DND-41 (cell line): ENCODE measurements at regions not wholly inside any gene's neighbourhood (a gene's known extent, or its start where the extent isn't known, plus 50 kb on each side); places are given as distances from the start of the nearest gene placed in this dataset.

ENCODE experiments used
- ATAC-seq: fragments of 200-7000 bp; cut with Tn5 transposase; 3 replicates; pipeline ENCODE4 v1.9.1; 2021; ENCODE audit warnings: low read depth; ENCODE audit not compliant: insufficient read depth
- DNase-seq: peaks from one replicate; pipeline ENCODE4 v3.0.0-alpha.2; 2020
- H2AFZ ChIP-seq: 2 replicates; pipeline ENCODE4 v1.6.0; 2012; ENCODE audit warnings: low read depth, low read length
- H3K27ac ChIP-seq: 2 replicates; pipeline ENCODE4 v1.5.1; 2012; ENCODE audit warnings: low read length, inconsistent platforms
- H3K27me3 ChIP-seq: fragments of 200-600 bp; sonication (generic); 2 replicates; pipeline ENCODE4 v1.6.0; 2012; ENCODE audit warnings: low read length, mild to moderate bottlenecking, inconsistent platforms; ENCODE audit not compliant: insufficient read depth, poor library complexity
- H3K36me3 ChIP-seq: 2 replicates; pipeline ENCODE4 v1.5.1; 2012; ENCODE audit warnings: low read length, inconsistent platforms; ENCODE audit not compliant: insufficient read depth
- H3K4me1 ChIP-seq: 2 replicates; pipeline ENCODE4 v1.5.1; 2012; ENCODE audit warnings: mild to moderate bottlenecking, low read length; ENCODE audit not compliant: insufficient read depth
- H3K4me2 ChIP-seq: 2 replicates; pipeline ENCODE4 v1.6.0; 2012; ENCODE audit warnings: mild to moderate bottlenecking, moderate library complexity, low read length, inconsistent platforms; ENCODE audit not compliant: insufficient read depth
- H3K4me3 ChIP-seq, 2 experiments: fragments of 200-600 bp in 1 of 2; shearing (Covaris generic) in 1 of 2; 2 replicates each; pipeline ENCODE4 v1.5.1; 2012 to 2016; ENCODE audit warnings: inconsistent platforms in 2 of 2, low read length in 2 of 2, mild to moderate bottlenecking in 2 of 2, low read depth in 1 of 2, moderate library complexity in 1 of 2
- H3K79me2 ChIP-seq: 2 replicates; pipeline ENCODE4 v1.6.0; 2012; ENCODE audit warnings: low read length, inconsistent platforms; ENCODE audit not compliant: insufficient read depth
- H3K9ac ChIP-seq: 2 replicates; pipeline ENCODE4 v1.6.0; 2012; ENCODE audit warnings: low read depth, mild to moderate bottlenecking, inconsistent platforms, low read length, moderate library complexity
- H3K9me3 ChIP-seq: 2 replicates; pipeline ENCODE4 v1.5.1; 2012; ENCODE audit warnings: low read length, moderate library complexity, mild to moderate bottlenecking, inconsistent platforms; ENCODE audit not compliant: insufficient read depth, severe bottlenecking
- H4K20me1 ChIP-seq: 2 replicates; pipeline ENCODE4 v1.6.0; 2012; ENCODE audit warnings: low read length; ENCODE audit not compliant: insufficient read depth
- EZH2 ChIP-seq: IDR thresholded peaks from 3 replicates; pipeline ENCODE4 v1.6.1; 2012; ENCODE audit warnings: borderline replicate concordance, low read depth, mild to moderate bottlenecking, moderate library complexity, low read length, inconsistent platforms; ENCODE audit not compliant: severe bottlenecking
- TF ChIP-seq, protein P1 (sequence below): IDR thresholded peaks from 2 replicates; pipeline ENCODE4 v1.5.1; 2012; ENCODE audit warnings: borderline replicate concordance, low read length, moderate library complexity, mild to moderate bottlenecking; ENCODE audit not compliant: poor library complexity, severe bottlenecking; ENCODE audit errors: extremely low read depth

DNA sequence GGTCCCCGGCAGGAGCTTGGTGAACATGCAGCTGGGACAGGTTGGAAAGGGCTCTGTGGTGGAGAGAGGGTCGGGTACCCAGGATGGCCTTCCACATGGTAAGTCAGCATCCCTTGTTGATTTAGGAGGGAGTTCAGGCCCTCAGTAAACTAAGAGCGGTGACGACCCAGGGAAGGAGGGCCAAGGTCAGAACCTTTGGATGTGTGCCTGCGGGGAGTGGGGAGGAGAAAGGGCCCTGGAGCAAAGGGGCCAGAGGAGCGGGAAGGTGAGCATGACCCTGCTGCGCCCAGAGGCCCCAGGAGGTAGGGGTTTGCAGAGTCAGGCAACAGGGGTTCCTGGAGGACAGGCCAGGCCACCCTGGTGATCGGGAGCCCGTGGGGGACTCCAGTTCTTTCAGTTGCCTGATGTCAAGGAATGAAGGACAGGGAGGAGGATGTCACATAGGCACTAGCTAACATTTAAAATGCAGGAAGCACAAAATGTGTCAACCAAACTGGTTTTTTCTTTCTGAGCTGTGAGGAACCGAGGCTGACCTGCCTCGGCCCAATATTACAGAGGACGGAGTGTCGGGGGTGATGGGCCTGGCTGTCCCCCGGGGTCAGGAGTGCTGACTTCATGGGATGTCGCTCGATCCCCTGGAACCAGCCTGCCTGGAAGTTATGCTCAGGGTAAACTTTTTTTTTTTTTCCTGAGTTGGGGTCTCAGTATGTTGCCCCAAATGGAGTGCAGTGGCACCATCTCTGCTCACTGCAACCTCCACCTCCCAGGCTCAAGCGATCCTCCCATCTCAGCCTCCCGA is 117.4 kb upstream of the SLC45A1 start:
- TF ChIP-seq EZH2: no peak
- TF ChIP-seq, protein P1, sequence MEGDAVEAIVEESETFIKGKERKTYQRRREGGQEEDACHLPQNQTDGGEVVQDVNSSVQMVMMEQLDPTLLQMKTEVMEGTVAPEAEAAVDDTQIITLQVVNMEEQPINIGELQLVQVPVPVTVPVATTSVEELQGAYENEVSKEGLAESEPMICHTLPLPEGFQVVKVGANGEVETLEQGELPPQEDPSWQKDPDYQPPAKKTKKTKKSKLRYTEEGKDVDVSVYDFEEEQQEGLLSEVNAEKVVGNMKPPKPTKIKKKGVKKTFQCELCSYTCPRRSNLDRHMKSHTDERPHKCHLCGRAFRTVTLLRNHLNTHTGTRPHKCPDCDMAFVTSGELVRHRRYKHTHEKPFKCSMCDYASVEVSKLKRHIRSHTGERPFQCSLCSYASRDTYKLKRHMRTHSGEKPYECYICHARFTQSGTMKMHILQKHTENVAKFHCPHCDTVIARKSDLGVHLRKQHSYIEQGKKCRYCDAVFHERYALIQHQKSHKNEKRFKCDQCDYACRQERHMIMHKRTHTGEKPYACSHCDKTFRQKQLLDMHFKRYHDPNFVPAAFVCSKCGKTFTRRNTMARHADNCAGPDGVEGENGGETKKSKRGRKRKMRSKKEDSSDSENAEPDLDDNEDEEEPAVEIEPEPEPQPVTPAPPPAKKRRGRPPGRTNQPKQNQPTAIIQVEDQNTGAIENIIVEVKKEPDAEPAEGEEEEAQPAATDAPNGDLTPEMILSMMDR: no peak
- H3K27me3 ChIP-seq: no peaks in the 10 kb centered on the region
- no peak overlapping the region for H3K4me3 ChIP-seq
- no peak overlapping the region for H3K4me2 ChIP-seq
- no peak overlapping the region for H3K27ac ChIP-seq
- no peak overlapping the region for H2AFZ ChIP-seq
- DNase-seq (no peak), ATAC-seq (no peak)
- no peaks in the 10 kb centered on the region for H3K9me3 ChIP-seq
- no peaks in the 10 kb centered on the region for H3K4me1 ChIP-seq
- no peaks in the 10 kb centered on the region for H3K79me2 ChIP-seq
- H4K20me1 ChIP-seq: no peaks in the 10 kb centered on the region
- H3K36me3 ChIP-seq: no peaks in the 10 kb centered on the region
- H3K9ac ChIP-seq: no peak overlapping the region

DNA sequence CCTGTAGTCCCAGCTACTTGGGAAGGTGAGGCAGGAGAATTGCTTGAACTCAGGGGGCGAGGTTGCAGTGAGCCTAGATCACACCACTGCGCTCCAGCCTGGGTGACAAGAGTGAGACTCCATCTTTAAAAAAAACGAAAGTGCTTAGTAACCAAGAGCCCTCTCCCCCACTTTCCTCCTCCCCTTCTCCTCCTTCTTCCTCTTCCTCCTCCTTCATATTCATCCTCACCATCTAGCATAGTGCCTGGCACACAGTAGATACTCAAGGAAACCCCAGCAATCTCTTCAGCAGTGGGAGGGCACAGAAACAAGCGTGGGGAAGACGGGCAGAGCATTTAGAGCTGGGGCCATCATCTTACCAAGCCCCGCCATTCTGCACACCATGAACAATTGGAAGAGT is 119.4 kb upstream of the SLC45A1 start:
- Histone ChIP-seq H4K20me1 (no peaks in the 10 kb centered on the region), H3K4me3 (no peak overlapping the region), H3K4me2 (no peak overlapping the region), H3K79me2 (no peaks in the 10 kb centered on the region), H2AFZ (no peak overlapping the region), H3K4me1 (no peaks in the 10 kb centered on the region), H3K9ac (no peak overlapping the region), H3K27me3 (no peaks in the 10 kb centered on the region), H3K27ac (no peak overlapping the region), H3K36me3 (no peaks in the 10 kb centered on the region), H3K9me3 (no peaks in the 10 kb centered on the region)
- TF ChIP-seq, protein P1: no peak
- no peak for TF ChIP-seq EZH2
- DNase-seq (no peak), ATAC-seq (no peak)

DNA sequence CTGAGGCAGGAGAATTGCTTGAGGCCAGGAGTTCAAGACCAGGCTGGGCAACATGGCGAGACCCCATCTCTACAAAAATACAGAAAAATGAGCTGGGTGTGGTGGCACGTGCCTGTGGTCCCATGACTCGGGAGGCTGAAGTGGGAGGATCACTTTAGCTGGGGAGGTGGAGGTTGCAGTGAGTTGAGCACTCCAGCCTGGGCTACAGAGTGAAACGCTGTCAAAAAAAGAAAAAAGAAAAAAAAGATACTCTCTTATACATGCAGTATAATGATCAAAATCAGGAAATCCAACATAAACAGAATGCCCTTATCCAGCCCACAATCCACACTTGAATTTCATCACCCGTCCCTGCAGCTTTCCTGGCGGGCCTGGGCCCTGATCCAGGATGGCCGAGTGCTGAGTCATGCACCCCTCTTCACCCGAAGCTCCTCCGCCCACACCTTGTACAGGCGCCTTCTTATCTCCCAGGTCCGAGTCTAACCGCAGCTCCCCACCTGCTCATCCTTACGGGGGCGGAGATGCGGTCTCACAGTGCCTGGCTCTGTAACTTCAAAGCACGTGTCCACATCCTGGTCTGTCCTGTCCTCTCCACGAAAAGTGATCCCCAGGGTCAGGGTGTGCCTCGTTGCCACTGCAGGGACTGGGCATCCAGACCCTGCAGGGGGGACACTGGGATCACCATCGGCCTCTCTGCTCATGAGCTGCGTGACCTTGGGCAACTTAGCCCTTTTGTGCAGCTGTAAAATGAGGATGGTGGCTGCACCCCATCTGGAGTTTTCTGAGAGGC is 120.2 kb upstream of the SLC45A1 start:
- ATAC-seq (no peak), DNase-seq (no peak)
- no peaks in the 10 kb centered on the region for H3K4me1 ChIP-seq
- no peak overlapping the region for H3K27ac ChIP-seq
- no peak overlapping the region for H2AFZ ChIP-seq
- TF ChIP-seq, protein P1: no peak
- no peak for TF ChIP-seq EZH2
- no peaks in the 10 kb centered on the region for H3K79me2 ChIP-seq
- no peaks in the 10 kb centered on the region for H3K27me3 ChIP-seq
- H3K4me2 ChIP-seq: no peak overlapping the region
- H3K9me3 ChIP-seq: no peaks in the 10 kb centered on the region
- no peak overlapping the region for H3K9ac ChIP-seq
- no peak overlapping the region for H3K4me3 ChIP-seq
- no peaks in the 10 kb centered on the region for H4K20me1 ChIP-seq
- H3K36me3 ChIP-seq: no peaks in the 10 kb centered on the region
